A549 (cell line): ENCODE measurements at regions not wholly inside any gene's neighbourhood (a gene's known extent, or its start where the extent isn't known, plus 50 kb on each side); places are given as distances from the start of the nearest gene placed in this dataset.

Experiments
- ATAC-seq, 2 experiments: fragments of 200-7000 bp in 1 of 2; fragments of >200 bp in 1 of 2; cut with Nextera tagmentation in 1 of 2; cut with Tn5 transposase in 1 of 2; 3 replicates each; pipeline versions ENCODE4 v1.8.0 to v1.9.1; 2018 to 2020; ENCODE audit warnings: mild to moderate bottlenecking in 1 of 2, moderate library complexity in 1 of 2
- CTCF ChIA-PET: fragments of 300-600 bp; sonication (Branson Sonifier 250); formaldehyde crosslinking; extraction: SDS; loops from one replicate; lab custom pipeline; 2021; ENCODE audit warnings: antibody characterized with exemption, inconsistent platforms; lab: Yijun Ruan, JAX
- POLR2A ChIA-PET: fragments of 350-600 bp; formaldehyde crosslinking; extraction: SDS; loops from one replicate; lab custom pipeline; 2021; ENCODE audit warnings: antibody characterized with exemption, inconsistent platforms; lab: Yijun Ruan, JAX
- DNase-seq, 2 experiments: peaks; one replicate each; pipeline versions ENCODE4 v3.0.0 to v3.0.0-alpha.2; 2011 to 2016; ENCODE audit warnings: low read depth in 1 of 2, low spot score in 1 of 2
- FAIRE-seq: peaks from 2 replicates; lab custom pipeline; 2011; peaks lifted over from hg19 to GRCh38; lab: Jason Lieb, UNC
- H3K27ac ChIP-seq, 2 experiments: fragments of >200 bp; sonication (Bioruptor Twin); formaldehyde crosslinking; 3 replicates each; pipeline ENCODE4 v1.5.1; 2016 to 2017
- H3K4me1 ChIP-seq: fragments of >200 bp; sonication (Bioruptor Twin); formaldehyde crosslinking; 3 replicates; pipeline ENCODE4 v1.6.1; 2016
- H3K4me2 ChIP-seq: fragments of >200 bp; sonication (Bioruptor Twin); formaldehyde crosslinking; 3 replicates; pipeline ENCODE4 v1.6.1; 2016
- H3K4me3 ChIP-seq: fragments of >200 bp; sonication (Bioruptor Twin); formaldehyde crosslinking; 3 replicates; pipeline ENCODE4 v1.5.1; 2016
- H3K9me3 ChIP-seq: fragments of >200 bp; sonication (Bioruptor Twin); formaldehyde crosslinking; 3 replicates; pipeline ENCODE4 v1.6.1; 2016
- BHLHE40 ChIP-seq: IDR thresholded peaks from 2 replicates; pipeline ENCODE4 v1.6.1; 2012; ENCODE audit warnings: low read depth, low read length, inconsistent platforms
- CBX8 ChIP-seq: fragments of 200-600 bp; sonication (generic); IDR thresholded peaks from 2 replicates; pipeline ENCODE4 v1.6.1; 2016
- CEBPB ChIP-seq, 2 experiments: fragments of >200 bp in 1 of 2; sonication (Bioruptor Twin) in 1 of 2; formaldehyde crosslinking in 1 of 2; IDR thresholded peaks; 2 replicates each; pipeline ENCODE4 v1.6.1; 2012 to 2016
- CHD4 ChIP-seq: fragments of 200-600 bp; sonication (generic); IDR thresholded peaks from 2 replicates; pipeline ENCODE4 v1.6.1; 2016; ENCODE audit warnings: antibody characterized with exemption, mild to moderate bottlenecking, borderline replicate concordance
- EHMT2 ChIP-seq: fragments of 200-600 bp; sonication (generic); IDR thresholded peaks from 2 replicates; pipeline ENCODE4 v1.6.1; 2016; ENCODE audit warnings: antibody characterized with exemption, low read depth, mild to moderate bottlenecking, moderate library complexity
- EP300 ChIP-seq, 2 experiments: fragments of >200 bp; sonication (Bioruptor Twin); formaldehyde crosslinking; IDR thresholded peaks; 2 replicates in 1 of 2; 3 replicates in 1 of 2; pipeline ENCODE4 v1.6.1; 2016 to 2017
- ESRRA ChIP-seq: fragments of 150-350 bp; IDR thresholded peaks from 2 replicates; pipeline ENCODE4 v1.6.1; 2014; ENCODE audit warnings: mild to moderate bottlenecking, low read length, borderline replicate concordance
- FOSB ChIP-seq: fragments of 250-450 bp; sonication (Bioruptor Pico); IDR thresholded peaks from 2 replicates; pipeline ENCODE4 v1.5.0; 2020; ENCODE audit warnings: mild to moderate bottlenecking, moderate library complexity
- FOXS1 ChIP-seq: fragments of 250-450 bp; sonication (Bioruptor Pico); IDR thresholded peaks from 2 replicates; pipeline ENCODE4 v1.5.0; 2020; ENCODE audit warnings: mild to moderate bottlenecking, moderate library complexity
- GATA3 ChIP-seq: IDR thresholded peaks from 2 replicates; pipeline ENCODE4 v1.6.1; 2012; ENCODE audit warnings: borderline replicate concordance
- HDAC2 ChIP-seq: fragments of 200-600 bp; sonication (generic); IDR thresholded peaks from 2 replicates; pipeline ENCODE4 v1.6.1; 2016
- HOXA7 ChIP-seq: fragments of 250-450 bp; sonication (Bioruptor Pico); IDR thresholded peaks from 2 replicates; pipeline ENCODE4 v1.5.0; 2020; ENCODE audit warnings: mild to moderate bottlenecking, moderate library complexity
- HOXB13 ChIP-seq: fragments of 250-450 bp; sonication (Bioruptor Pico); IDR thresholded peaks from 2 replicates; pipeline ENCODE4 v1.5.0; 2020; ENCODE audit warnings: low read depth, mild to moderate bottlenecking, moderate library complexity
- HOXB5 ChIP-seq: fragments of 250-450 bp; sonication (Bioruptor Pico); IDR thresholded peaks from 2 replicates; pipeline ENCODE4 v1.5.0; 2020; ENCODE audit warnings: mild to moderate bottlenecking, moderate library complexity
- JUNB ChIP-seq: fragments of >200 bp; sonication (Bioruptor Twin); formaldehyde crosslinking; IDR thresholded peaks from 2 replicates; pipeline ENCODE4 v1.6.1; 2016
- KDM5A ChIP-seq: fragments of 200-600 bp; sonication (generic); IDR thresholded peaks from 2 replicates; pipeline ENCODE4 v1.6.1; 2016; ENCODE audit warnings: antibody characterized with exemption, mild to moderate bottlenecking
- MAFK ChIP-seq: fragments of 450-650 bp; IDR thresholded peaks from 2 replicates; pipeline ENCODE4 v1.6.1; 2014; ENCODE audit not compliant: partially characterized antibody
- PHF8 ChIP-seq: fragments of 200-600 bp; sonication (generic); IDR thresholded peaks from 2 replicates; pipeline ENCODE4 v1.6.1; 2016; ENCODE audit warnings: low read depth, mild to moderate bottlenecking, antibody characterized with exemption, moderate library complexity, borderline replicate concordance
- RFX5 ChIP-seq: fragments of 450-650 bp; IDR thresholded peaks from 2 replicates; pipeline ENCODE4 v1.7.1; 2014; ENCODE audit warnings: antibody characterized with exemption, mild to moderate bottlenecking, moderate library complexity
- ZC3H11A ChIP-seq: fragments of 450-650 bp; IDR thresholded peaks from 2 replicates; pipeline ENCODE4 v1.6.1; 2014; ENCODE audit warnings: antibody characterized with exemption, mild to moderate bottlenecking
- ZNF302 ChIP-seq: fragments of 250-450 bp; sonication (Bioruptor Pico); IDR thresholded peaks from 2 replicates; pipeline ENCODE4 v1.9.0; 2021; ENCODE audit warnings: inconsistent platforms, mild to moderate bottlenecking, moderate library complexity
- WGBS: methylation state at CpG from one replicate; pipeline ENCODE4 v1.1.6; 2017; ENCODE audit errors: missing lambda C conversion rate; 5-methylcytosine and 5-hydroxymethylcytosine counted together
- TF ChIP-seq, protein P1 (sequence below): fragments of 150-350 bp; IDR thresholded peaks from 2 replicates; pipeline ENCODE4 v1.6.1; 2014; ENCODE audit warnings: low read depth, mild to moderate bottlenecking, low read length
- TF ChIP-seq, protein P2 (sequence below): IDR thresholded peaks from 2 replicates; pipeline ENCODE4 v1.6.1; 2012; ENCODE audit warnings: low read depth, borderline replicate concordance
- TF ChIP-seq, protein P3 (sequence below): fragments of 200-600 bp; sonication (generic); IDR thresholded peaks from 2 replicates; pipeline ENCODE4 v1.6.1; 2016; ENCODE audit warnings: antibody characterized with exemption, mild to moderate bottlenecking, moderate library complexity
- TF ChIP-seq, protein P4 (sequence below): IDR thresholded peaks from 2 replicates; pipeline ENCODE4 v1.6.1; 2012
- TF ChIP-seq, protein P5 (sequence below): fragments of 450-650 bp; IDR thresholded peaks from 2 replicates; pipeline ENCODE4 v1.6.1; 2014; ENCODE audit warnings: antibody characterized with exemption

DNA sequence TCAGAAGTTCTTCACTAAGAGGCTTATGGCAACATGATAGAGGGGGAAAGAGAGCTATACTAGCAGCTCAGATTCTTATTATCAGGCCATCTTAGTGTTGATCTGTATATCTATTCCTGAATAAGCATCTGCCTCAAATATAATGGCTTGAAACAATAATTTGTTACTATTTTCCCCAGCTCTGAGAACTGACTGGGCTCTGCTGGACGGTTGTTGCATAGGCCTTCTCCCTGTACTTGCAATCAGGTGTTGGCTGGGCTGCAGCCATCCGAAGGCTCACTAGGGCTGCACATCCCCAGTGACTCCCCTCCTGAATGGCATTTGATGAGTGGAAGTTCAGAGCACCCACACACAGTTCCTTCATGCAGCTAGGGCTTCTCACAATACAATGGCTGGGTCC, 116.0 kb downstream of the PROX1 start:
- no peak overlapping the region for H3K27ac ChIP-seq
- no peak for FAIRE-seq
- H3K4me1 ChIP-seq, result peaks cover 14% of the 10 kb centered on the region; the same call in 1 of the 3 replicates
- WGBS, result 31% methylated on average over 2 of the region's 2 CpGs
- H3K4me2 ChIP-seq, result no peak overlapping the region
- TF ChIP-seq EP300 (IDR thresholded peaks at IDR 0.05) (no peak), CEBPB (IDR thresholded peaks at IDR 0.05) (no peak), ZNF302 (CRISPR knock-in tag) (no peak), GATA3 (no peak), KDM5A (no peak), HOXB13 (CRISPR knock-in tag) (no peak), HOXB5 (CRISPR knock-in tag) (no peak), CBX8 (no peak), HOXA7 (CRISPR knock-in tag) (no peak), ZC3H11A (no peak), ESRRA (no peak), FOXS1 (CRISPR knock-in tag) (no peak), JUNB (no peak), HDAC2 (no peak)
- TF ChIP-seq, protein P1, sequence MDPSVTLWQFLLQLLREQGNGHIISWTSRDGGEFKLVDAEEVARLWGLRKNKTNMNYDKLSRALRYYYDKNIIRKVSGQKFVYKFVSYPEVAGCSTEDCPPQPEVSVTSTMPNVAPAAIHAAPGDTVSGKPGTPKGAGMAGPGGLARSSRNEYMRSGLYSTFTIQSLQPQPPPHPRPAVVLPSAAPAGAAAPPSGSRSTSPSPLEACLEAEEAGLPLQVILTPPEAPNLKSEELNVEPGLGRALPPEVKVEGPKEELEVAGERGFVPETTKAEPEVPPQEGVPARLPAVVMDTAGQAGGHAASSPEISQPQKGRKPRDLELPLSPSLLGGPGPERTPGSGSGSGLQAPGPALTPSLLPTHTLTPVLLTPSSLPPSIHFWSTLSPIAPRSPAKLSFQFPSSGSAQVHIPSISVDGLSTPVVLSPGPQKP, result no peak
- TF ChIP-seq, all 56 proteins: peak for 0
- ATAC-seq, result no peak
- ChIA-PET CTCF (interaction anchor here (2.2 kb wide), 1 partner anchor 19 kb away, joined by 7 read pairs; no protein-coding TSS in a partner anchor), POLR2A (no interaction called here)
- DNase-seq, result no peak
- no peak overlapping the region for H3K4me3 ChIP-seq
- peaks cover 4% of the 10 kb centered on the region; the same call in 1 of the 3 replicates for H3K9me3 ChIP-seq

DNA sequence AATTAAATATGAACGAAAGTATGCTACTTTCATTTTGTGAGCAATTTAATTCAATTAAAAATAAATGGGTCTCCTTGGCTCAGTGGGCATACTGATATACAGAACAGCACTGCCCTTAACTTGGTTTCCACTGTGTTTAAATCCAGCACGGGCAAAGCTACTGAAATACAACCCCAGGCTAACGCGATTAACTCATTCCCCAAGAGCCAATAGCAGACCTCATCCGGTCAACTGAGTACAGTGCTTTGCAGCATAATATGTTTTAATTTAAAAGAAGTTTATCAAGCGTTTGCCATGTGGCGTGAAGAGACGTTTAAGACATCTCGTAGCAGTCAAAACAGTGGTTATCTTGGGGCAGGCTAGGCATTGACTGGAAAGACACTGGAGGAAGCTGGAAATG, 118.6 kb downstream of the PROX1 start:
- ChIA-PET POLR2A (no interaction called here), CTCF (interaction anchor here (4.0 kb wide), 1 partner anchor 17 kb away, joined by 19 read pairs; no protein-coding TSS in a partner anchor)
- H3K9me3 ChIP-seq, result peaks cover 4% of the 10 kb centered on the region; the same call in 1 of the 3 replicates
- peaks cover 14% of the 10 kb centered on the region; the same call in 1 of the 3 replicates for H3K4me1 ChIP-seq
- no peak overlapping the region for H3K27ac ChIP-seq
- DNase-seq (no peak), ATAC-seq (no peak), FAIRE-seq (no peak)
- 71% methylated on average over 9 of the region's 9 CpGs for WGBS
- TF ChIP-seq EHMT2 (no peak), RFX5 (no peak), PHF8 (no peak), HDAC2 (no peak), FOSB (no peak), BHLHE40 (no peak), JUNB (no peak), CHD4 (no peak), MAFK (no peak)
- TF ChIP-seq, protein P2, sequence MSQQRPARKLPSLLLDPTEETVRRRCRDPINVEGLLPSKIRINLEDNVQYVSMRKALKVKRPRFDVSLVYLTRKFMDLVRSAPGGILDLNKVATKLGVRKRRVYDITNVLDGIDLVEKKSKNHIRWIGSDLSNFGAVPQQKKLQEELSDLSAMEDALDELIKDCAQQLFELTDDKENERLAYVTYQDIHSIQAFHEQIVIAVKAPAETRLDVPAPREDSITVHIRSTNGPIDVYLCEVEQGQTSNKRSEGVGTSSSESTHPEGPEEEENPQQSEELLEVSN, result no peak
- TF ChIP-seq, protein P3, sequence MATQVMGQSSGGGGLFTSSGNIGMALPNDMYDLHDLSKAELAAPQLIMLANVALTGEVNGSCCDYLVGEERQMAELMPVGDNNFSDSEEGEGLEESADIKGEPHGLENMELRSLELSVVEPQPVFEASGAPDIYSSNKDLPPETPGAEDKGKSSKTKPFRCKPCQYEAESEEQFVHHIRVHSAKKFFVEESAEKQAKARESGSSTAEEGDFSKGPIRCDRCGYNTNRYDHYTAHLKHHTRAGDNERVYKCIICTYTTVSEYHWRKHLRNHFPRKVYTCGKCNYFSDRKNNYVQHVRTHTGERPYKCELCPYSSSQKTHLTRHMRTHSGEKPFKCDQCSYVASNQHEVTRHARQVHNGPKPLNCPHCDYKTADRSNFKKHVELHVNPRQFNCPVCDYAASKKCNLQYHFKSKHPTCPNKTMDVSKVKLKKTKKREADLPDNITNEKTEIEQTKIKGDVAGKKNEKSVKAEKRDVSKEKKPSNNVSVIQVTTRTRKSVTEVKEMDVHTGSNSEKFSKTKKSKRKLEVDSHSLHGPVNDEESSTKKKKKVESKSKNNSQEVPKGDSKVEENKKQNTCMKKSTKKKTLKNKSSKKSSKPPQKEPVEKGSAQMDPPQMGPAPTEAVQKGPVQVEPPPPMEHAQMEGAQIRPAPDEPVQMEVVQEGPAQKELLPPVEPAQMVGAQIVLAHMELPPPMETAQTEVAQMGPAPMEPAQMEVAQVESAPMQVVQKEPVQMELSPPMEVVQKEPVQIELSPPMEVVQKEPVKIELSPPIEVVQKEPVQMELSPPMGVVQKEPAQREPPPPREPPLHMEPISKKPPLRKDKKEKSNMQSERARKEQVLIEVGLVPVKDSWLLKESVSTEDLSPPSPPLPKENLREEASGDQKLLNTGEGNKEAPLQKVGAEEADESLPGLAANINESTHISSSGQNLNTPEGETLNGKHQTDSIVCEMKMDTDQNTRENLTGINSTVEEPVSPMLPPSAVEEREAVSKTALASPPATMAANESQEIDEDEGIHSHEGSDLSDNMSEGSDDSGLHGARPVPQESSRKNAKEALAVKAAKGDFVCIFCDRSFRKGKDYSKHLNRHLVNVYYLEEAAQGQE, result no peak
- TF ChIP-seq, protein P4, sequence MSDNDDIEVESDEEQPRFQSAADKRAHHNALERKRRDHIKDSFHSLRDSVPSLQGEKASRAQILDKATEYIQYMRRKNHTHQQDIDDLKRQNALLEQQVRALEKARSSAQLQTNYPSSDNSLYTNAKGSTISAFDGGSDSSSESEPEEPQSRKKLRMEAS, result no peak
- TF ChIP-seq, protein P5, sequence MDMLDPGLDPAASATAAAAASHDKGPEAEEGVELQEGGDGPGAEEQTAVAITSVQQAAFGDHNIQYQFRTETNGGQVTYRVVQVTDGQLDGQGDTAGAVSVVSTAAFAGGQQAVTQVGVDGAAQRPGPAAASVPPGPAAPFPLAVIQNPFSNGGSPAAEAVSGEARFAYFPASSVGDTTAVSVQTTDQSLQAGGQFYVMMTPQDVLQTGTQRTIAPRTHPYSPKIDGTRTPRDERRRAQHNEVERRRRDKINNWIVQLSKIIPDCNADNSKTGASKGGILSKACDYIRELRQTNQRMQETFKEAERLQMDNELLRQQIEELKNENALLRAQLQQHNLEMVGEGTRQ, result no peak
- no peak overlapping the region for H3K4me3 ChIP-seq
- no peak overlapping the region for H3K4me2 ChIP-seq
